Kidney (tissue), 13 donors: ENCODE measurements at regions not wholly inside any gene's neighbourhood (a gene's known extent, or its start where the extent isn't known, plus 50 kb on each side); places are given as distances from the start of the nearest gene placed in this dataset.

Source experiments
- DNase-seq, 5 donors: peaks; one replicate each; pipeline ENCODE4 v3.0.0-alpha.2; 2013 to 2020
- FAIRE-seq: peaks from 2 replicates; lab custom pipeline; 2012; peaks lifted over from hg19 to GRCh38; lab: Jason Lieb, UNC
- H3K27ac ChIP-seq, 2 donors: one replicate each; pipeline ENCODE4 v1.7.0; 2013; ENCODE audit warnings: low read depth in 2 of 2, low read length in 2 of 2, inconsistent platforms in 1 of 2
- H3K27me3 ChIP-seq: one replicate; pipeline ENCODE4 v1.7.1; 2013; ENCODE audit warnings: low read length, inconsistent platforms; ENCODE audit not compliant: control insufficient read depth, insufficient read depth
- H3K36me3 ChIP-seq, 3 donors: one replicate each; pipeline versions ENCODE4 v1.7.0 to v1.7.1; 2013; ENCODE audit warnings: low read length in 3 of 3, control low read depth in 1 of 3, inconsistent platforms in 1 of 3; ENCODE audit not compliant: insufficient read depth in 3 of 3, control insufficient read depth in 2 of 3
- H3K4me1 ChIP-seq, 3 donors: one replicate each; pipeline versions ENCODE4 v1.7.0 to v1.7.1; 2013; ENCODE audit warnings: low read length in 3 of 3, inconsistent platforms in 1 of 3, low read depth in 1 of 3; ENCODE audit not compliant: control insufficient read depth in 2 of 3, insufficient read depth in 2 of 3
- H3K4me3 ChIP-seq, 3 donors: one replicate each; pipeline versions ENCODE4 v1.7.0 to v1.8.1; 2013; ENCODE audit warnings: low read length in 3 of 3, control low read depth in 1 of 3, inconsistent platforms in 1 of 3
- H3K9ac ChIP-seq, 3 donors: one replicate each; pipeline versions ENCODE4 v1.7.0 to v1.7.1; 2013; ENCODE audit warnings: low read length in 3 of 3, control low read depth in 1 of 3, inconsistent platforms in 1 of 3
- H3K9me3 ChIP-seq, 3 donors: one replicate each; pipeline versions ENCODE4 v1.7.0 to v1.7.1; 2013; ENCODE audit warnings: low read length in 3 of 3, control low read depth in 1 of 3, inconsistent platforms in 1 of 3; ENCODE audit not compliant: control insufficient read depth in 2 of 3, insufficient read depth in 1 of 3
- CTCF ChIP-seq: IDR thresholded peaks from 3 replicates; pipeline ENCODE4 v1.5.1; 2012; ENCODE audit warnings: mild to moderate bottlenecking, moderate library complexity, borderline replicate concordance; ENCODE audit not compliant: insufficient read depth; ENCODE audit errors: extremely low read depth
- intact Hi-C: fragments of 100-400 bp; cut with DNase I; formaldehyde crosslinking; loops from one replicate; pipeline ENCODE4 v1.11.1; 2022
- donor health status: control.
- donor health status: control.
- donor health status: control.
- donor health status: control.
- donor health status: control.
- donor health status: DM: yes; HTN: yes; CAD: no.
- donor health status: Normal renal cell carcinoma (clear cell type).

DNA sequence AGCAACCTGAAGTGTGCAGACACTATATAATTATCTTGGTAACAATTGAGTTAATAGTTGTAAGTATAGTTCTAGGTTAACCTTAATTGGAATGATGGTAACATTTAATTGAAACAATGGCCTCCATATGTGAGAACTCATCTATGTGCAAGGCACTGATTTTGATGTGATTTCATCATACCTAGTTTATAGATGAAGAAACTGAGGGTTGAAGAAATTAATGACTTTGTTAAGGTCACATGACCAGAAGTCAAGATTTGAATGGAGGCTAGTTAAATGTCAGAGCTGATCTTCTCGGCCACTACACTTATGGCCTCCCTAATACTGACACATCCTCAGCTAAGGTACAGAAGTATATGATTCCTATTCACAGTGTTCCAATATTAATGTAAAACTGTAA lies 128.2 kb upstream of the PSMD7 start:
- Histone ChIP-seq H3K27me3 (no peaks in the 10 kb centered on the region), H3K4me3 (no peak overlapping the region), H3K27ac (no peak overlapping the region), H3K36me3 (no peaks in the 10 kb centered on the region), H3K9me3 (peaks cover 0 to 5% (median 0%) of the 10 kb centered on the region in 3 donors), H3K9ac (no peak overlapping the region), H3K4me1 (no peaks in the 10 kb centered on the region)
- TF ChIP-seq CTCF = no peak
- DNase-seq (no peak), FAIRE-seq (no peak)
- intact Hi-C loops = no loop called here

GRCh38 chr16:74166456-74166855 lies 130.2 kb upstream of the PSMD7 start:
- TF ChIP-seq CTCF = no peak
- no peaks in the 10 kb centered on the region for H3K36me3 ChIP-seq
- no peaks in the 10 kb centered on the region for H3K27me3 ChIP-seq
- intact Hi-C loops = no loop called here
- H3K9ac ChIP-seq = no peak overlapping the region
- H3K9me3 ChIP-seq = peaks cover 0 to 5% (median 0%) of the 10 kb centered on the region in 3 donors
- no peak overlapping the region for H3K27ac ChIP-seq
- DNase-seq (peak in 1 of 5 donors; percentile 5), FAIRE-seq (no peak)
- no peaks in the 10 kb centered on the region for H3K4me1 ChIP-seq
- H3K4me3 ChIP-seq = no peak overlapping the region

DNA sequence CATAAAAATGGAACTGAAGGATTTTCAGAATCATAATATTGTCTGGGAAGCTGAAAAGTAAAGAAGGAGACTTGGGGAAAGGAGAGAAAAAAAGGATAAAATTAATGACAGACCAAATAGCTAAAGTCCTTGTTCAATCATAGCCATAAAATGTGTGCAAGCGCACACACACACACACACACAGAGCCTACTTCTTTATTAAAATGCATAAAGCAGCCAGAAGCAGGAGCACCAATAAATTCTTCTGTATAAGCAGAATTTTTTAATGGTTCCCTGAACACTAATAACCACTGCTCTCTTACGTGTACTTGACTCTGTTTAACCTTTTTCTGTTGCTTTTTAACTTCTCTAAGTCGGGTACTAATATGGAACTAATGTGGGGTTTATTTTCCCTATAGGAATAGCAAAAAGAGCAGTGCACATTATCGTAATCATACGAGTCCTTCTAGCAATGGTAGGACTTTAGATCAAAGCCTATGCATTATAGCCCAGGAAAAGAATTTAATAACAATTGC lies 131.0 kb upstream of the PSMD7 start:
- H3K36me3 ChIP-seq = no peaks in the 10 kb centered on the region
- H3K27ac ChIP-seq = no peak overlapping the region
- H3K9ac ChIP-seq = no peak overlapping the region
- TF ChIP-seq CTCF = no peak
- DNase-seq = no peak
- H3K27me3 ChIP-seq = no peaks in the 10 kb centered on the region
- intact Hi-C loops = no loop called here
- no peaks in the 10 kb centered on the region for H3K4me1 ChIP-seq
- FAIRE-seq = no peak
- H3K9me3 ChIP-seq = peaks cover 0 to 9% (median 4%) of the 10 kb centered on the region in 3 donors
- H3K4me3 ChIP-seq = no peak overlapping the region

- H3K4me1 ChIP-seq = no peaks in the 10 kb centered on the region
- no peak overlapping the region for H3K27ac ChIP-seq
- H3K9me3 ChIP-seq = peaks cover 0 to 10% (median 4%) of the 10 kb centered on the region in 3 donors
- intact Hi-C loops = no loop called here
- no peak overlapping the region for H3K9ac ChIP-seq
- no peaks in the 10 kb centered on the region for H3K36me3 ChIP-seq
- no peak for TF ChIP-seq CTCF
- no peak for DNase-seq
- no peaks in the 10 kb centered on the region for H3K27me3 ChIP-seq
- H3K4me3 ChIP-seq = no peak overlapping the region
- FAIRE-seq = no peak
These were observed 135.9 kb upstream of the PSMD7 start for GRCh38 chr16:74160759-74161158.
